Natural killer cell (primary cell): ENCODE measurements at regions not wholly inside any gene's neighbourhood (a gene's known extent, or its start where the extent isn't known, plus 50 kb on each side); places are given as distances from the start of the nearest gene placed in this dataset.

Experiments used
- ATAC-seq, 3 donors: fragments of 150-1000 bp in 2 of 3; fragments of 200-7000 bp in 1 of 3; cut with Tn5 transposase; 1 replicate in 1 of 3; 2 replicates in 2 of 3; pipeline ENCODE4 v1.10.0; 2021; ENCODE audit warnings: mild to moderate bottlenecking in 2 of 3, moderate library complexity in 2 of 3
- DNase-seq, 2 donors: peaks; one replicate each; pipeline versions ENCODE4 v3.0.0 to v3.0.0-alpha.2; 2013 to 2021; ENCODE audit warnings: mixed read lengths in 1 of 2
- H3K27ac ChIP-seq: one replicate; pipeline ENCODE4 v1.5.1; 2013; ENCODE audit warnings: mild to moderate bottlenecking, low read length
- H3K27me3 ChIP-seq: one replicate; pipeline ENCODE4 v1.6.1; 2013; ENCODE audit warnings: low read length; ENCODE audit not compliant: control insufficient read depth, insufficient read depth
- H3K36me3 ChIP-seq: one replicate; pipeline ENCODE4 v1.6.1; 2013; ENCODE audit warnings: low read length; ENCODE audit not compliant: control insufficient read depth, insufficient read depth
- H3K4me1 ChIP-seq: one replicate; pipeline ENCODE4 v1.6.1; 2013; ENCODE audit warnings: low read length; ENCODE audit not compliant: control insufficient read depth, insufficient read depth
- H3K4me3 ChIP-seq: one replicate; pipeline ENCODE4 v1.5.1; 2013; ENCODE audit warnings: low read length
- H3K9me3 ChIP-seq: one replicate; pipeline ENCODE4 v1.6.1; 2013; ENCODE audit warnings: low read length; ENCODE audit not compliant: control insufficient read depth, insufficient read depth
- H3K27ac Mint-ChIP-seq, 2 donors: one replicate each; pipeline ENCODE4 v1.8.0; 2022; ENCODE audit warnings: mild to moderate bottlenecking in 2 of 2, mixed read lengths in 2 of 2, moderate library complexity in 1 of 2
- H3K27me3 Mint-ChIP-seq, 2 donors: one replicate each; pipeline ENCODE4 v1.8.0; 2022; ENCODE audit warnings: low read depth in 2 of 2, mixed read lengths in 2 of 2
- H3K36me3 Mint-ChIP-seq: one replicate; pipeline ENCODE4 v1.8.0; 2022; ENCODE audit warnings: mixed read lengths
- H3K4me1 Mint-ChIP-seq, 2 donors: one replicate each; pipeline ENCODE4 v1.8.0; 2022; ENCODE audit warnings: mixed read lengths in 2 of 2
- H3K4me3 Mint-ChIP-seq: one replicate; pipeline ENCODE4 v1.8.0; 2022; ENCODE audit warnings: mild to moderate bottlenecking, moderate library complexity, mixed read lengths
- H3K9me3 Mint-ChIP-seq, 2 donors: one replicate each; pipeline ENCODE4 v1.8.0; 2022; ENCODE audit warnings: mixed read lengths in 2 of 2
- CTCF ChIP-seq: fragments of 200-600 bp; IDR thresholded peaks from one replicate; pipeline ENCODE4 v1.8.0; 2022; ENCODE audit warnings: antibody characterized with exemption
- WGBS: methylation state at CpG from one replicate; pipeline ENCODE4 v1.1.7; 2013; ENCODE audit warnings: missing lambda C conversion rate; ENCODE audit not compliant: insufficient coverage; 5-methylcytosine and 5-hydroxymethylcytosine counted together
- intact Hi-C: fragments of 100-400 bp; cut with micrococcal nuclease; formaldehyde crosslinking; loops from one replicate; pipeline ENCODE4 v1.14.2; 2022

- intact Hi-C loops, result no loop called here
- H3K4me1 Mint-ChIP-seq, result no peaks in the 10 kb centered on the region
- no peak overlapping the region for H3K4me3 ChIP-seq
- H3K27ac Mint-ChIP-seq, result no peak overlapping the region
- no peaks in the 10 kb centered on the region for H3K9me3 ChIP-seq
- H3K27ac ChIP-seq, result no peak overlapping the region
- TF ChIP-seq CTCF, result no peak
- 80% methylated on average over 2 of the region's 2 CpGs for WGBS
- H3K4me1 ChIP-seq, result no peaks in the 10 kb centered on the region
- H3K36me3 Mint-ChIP-seq, result no peaks in the 10 kb centered on the region
- ATAC-seq (no peak), DNase-seq (no peak)
- H3K27me3 ChIP-seq, result no peaks in the 10 kb centered on the region
- no peak overlapping the region for H3K4me3 Mint-ChIP-seq
- H3K27me3 Mint-ChIP-seq, result no peaks in the 10 kb centered on the region
- H3K9me3 Mint-ChIP-seq, result peaks cover 5 to 7% of the 10 kb centered on the region in 2 donors
- no peaks in the 10 kb centered on the region for H3K36me3 ChIP-seq
These were observed 220.9 kb downstream of the FSCB start for GRCh38 chr14:44286201-44286600.

- no peaks in the 10 kb centered on the region for H3K4me1 Mint-ChIP-seq
- intact Hi-C loops, result no loop called here
These were observed 223.2 kb downstream of the FSCB start for GRCh38 chr14:44283836-44284235.

GRCh38 chr14:44279357-44279756 lies 227.7 kb downstream of the FSCB start:
- DNase-seq (no peak), ATAC-seq (no peak)
- Histone ChIP-seq H3K27me3 (no peaks in the 10 kb centered on the region), H3K4me3 (no peak overlapping the region), H3K9me3 (peaks cover 4% of the 10 kb centered on the region), H3K27ac (no peak overlapping the region), H3K36me3 (no peaks in the 10 kb centered on the region), H3K4me1 (no peaks in the 10 kb centered on the region)
- intact Hi-C loops, result no loop called here
- no peak for TF ChIP-seq CTCF
- Mint-ChIP-seq H3K9me3 (peaks cover 3 to 12% of the 10 kb centered on the region in 2 donors), H3K27ac (no peak overlapping the region), H3K27me3 (no peaks in the 10 kb centered on the region), H3K4me1 (no peaks in the 10 kb centered on the region), H3K36me3 (no peaks in the 10 kb centered on the region), H3K4me3 (no peak overlapping the region)
- 50% methylated on average over 1 of the region's 1 CpG for WGBS

More at GRCh38 chr14:44283836-44284235, 223.2 kb downstream of the FSCB start:
- peaks cover 5 to 8% of the 10 kb centered on the region in 2 donors for H3K9me3 Mint-ChIP-seq
- no peaks in the 10 kb centered on the region for H3K27me3 Mint-ChIP-seq
- TF ChIP-seq CTCF, result no peak
- Histone ChIP-seq H3K9me3 (no peaks in the 10 kb centered on the region), H3K27ac (no peak overlapping the region), H3K4me1 (no peaks in the 10 kb centered on the region), H3K27me3 (no peaks in the 10 kb centered on the region), H3K4me3 (no peak overlapping the region), H3K36me3 (no peaks in the 10 kb centered on the region)
- no peak overlapping the region for H3K4me3 Mint-ChIP-seq
- H3K36me3 Mint-ChIP-seq, result no peaks in the 10 kb centered on the region
- no CpG with 5 or more reads among the region's 1 CpG for WGBS
- ATAC-seq (no peak), DNase-seq (no peak)
- no peak overlapping the region for H3K27ac Mint-ChIP-seq

- Histone ChIP-seq H3K9me3 (peaks cover 3% of the 10 kb centered on the region), H3K27me3 (no peaks in the 10 kb centered on the region), H3K4me3 (no peak overlapping the region), H3K36me3 (no peaks in the 10 kb centered on the region), H3K27ac (no peak overlapping the region), H3K4me1 (no peaks in the 10 kb centered on the region)
- Mint-ChIP-seq H3K27me3 (no peaks in the 10 kb centered on the region), H3K9me3 (peaks cover 11 to 27% of the 10 kb centered on the region in 2 donors), H3K36me3 (no peaks in the 10 kb centered on the region), H3K4me1 (no peaks in the 10 kb centered on the region), H3K27ac (no peak overlapping the region), H3K4me3 (no peak overlapping the region)
- ATAC-seq (no peak), DNase-seq (no peak)
- intact Hi-C loops, result no loop called here
- no peak for TF ChIP-seq CTCF
- WGBS, result no CpG with 5 or more reads among the region's 2 CpGs
These were observed 235.4 kb downstream of the FSCB start for GRCh38 chr14:44271637-44272036.
